ENCODE measurements at regions not wholly inside any gene's neighbourhood (a gene's known extent, or its start where the extent isn't known, plus 50 kb on each side); places are given as distances from the start of the nearest gene placed in this dataset.
"Not testable (repeated sequence)": the region's sequence is repeated elsewhere in the genome, so short reads cannot be mapped to it uniquely, and the experiment has no call there.

GRCh38 chr14:40219032-40219431 is 786.8 kb upstream of the FBXO33 start:
- no peak for DNase-seq

GRCh38 chr14:40218282-40218941 is 786.2 kb upstream of the FBXO33 start:
- DNase-seq: no peak

GRCh38 chr14:40216976-40217375 is 784.7 kb upstream of the FBXO33 start:
- DNase-seq: no peak

- not testable (repeated sequence) for DNase-seq
Measured at GRCh38 chr14:40216408-40216807, 784.2 kb upstream of the FBXO33 start.

GRCh38 chr14:40213701-40214100 is 781.5 kb upstream of the FBXO33 start:
- DNase-seq: no peak

- DNase-seq: no peak
Measured at GRCh38 chr14:40204441-40205175, 772.4 kb upstream of the FBXO33 start.

GRCh38 chr14:40199101-40199500 is 766.9 kb upstream of the FBXO33 start:
- DNase-seq: no peak

GRCh38 chr14:40197344-40197743 is 765.1 kb upstream of the FBXO33 start:
- no peak for DNase-seq

- DNase-seq: no peak
Measured at GRCh38 chr14:40188006-40188405, 755.8 kb upstream of the FBXO33 start.

- DNase-seq: no peak
Measured at GRCh38 chr14:40164083-40164482, 731.9 kb upstream of the FBXO33 start.

- DNase-seq: no peak
Measured at GRCh38 chr14:40139657-40140056, 707.4 kb upstream of the FBXO33 start.

- DNase-seq: no peak
Measured at GRCh38 chr14:40133463-40133862, 701.2 kb upstream of the FBXO33 start.

GRCh38 chr14:40129159-40129558 is 696.9 kb upstream of the FBXO33 start:
- no peak for DNase-seq

GRCh38 chr14:40123816-40124215 is 691.6 kb upstream of the FBXO33 start:
- DNase-seq: no peak

GRCh38 chr14:40122968-40123648 is 690.9 kb upstream of the FBXO33 start:
- DNase-seq: no peak

- no peak for DNase-seq
Measured at GRCh38 chr14:40119765-40120164, 687.5 kb upstream of the FBXO33 start.

- DNase-seq: no peak
Measured at GRCh38 chr14:40119321-40119720, 687.1 kb upstream of the FBXO33 start.

GRCh38 chr14:40115583-40115982 is 683.4 kb upstream of the FBXO33 start:
- DNase-seq: no peak

GRCh38 chr14:40113671-40114070 is 681.4 kb upstream of the FBXO33 start:
- no peak for DNase-seq

- no peak for DNase-seq
Measured at GRCh38 chr14:40100544-40101196, 668.4 kb upstream of the FBXO33 start.

- DNase-seq: no peak
Measured at GRCh38 chr14:40099316-40099715, 667.1 kb upstream of the FBXO33 start.

GRCh38 chr14:40098468-40098867 is 666.2 kb upstream of the FBXO33 start:
- no peak for DNase-seq

- no peak for DNase-seq
Measured at GRCh38 chr14:40096968-40097367, 664.7 kb upstream of the FBXO33 start.

- no peak for DNase-seq
Measured at GRCh38 chr14:40093800-40094199, 661.6 kb upstream of the FBXO33 start.
